ENCODE measurements at regions not wholly inside any gene's neighbourhood (a gene's known extent, or its start where the extent isn't known, plus 50 kb on each side); places are given as distances from the start of the nearest gene placed in this dataset.

DNA sequence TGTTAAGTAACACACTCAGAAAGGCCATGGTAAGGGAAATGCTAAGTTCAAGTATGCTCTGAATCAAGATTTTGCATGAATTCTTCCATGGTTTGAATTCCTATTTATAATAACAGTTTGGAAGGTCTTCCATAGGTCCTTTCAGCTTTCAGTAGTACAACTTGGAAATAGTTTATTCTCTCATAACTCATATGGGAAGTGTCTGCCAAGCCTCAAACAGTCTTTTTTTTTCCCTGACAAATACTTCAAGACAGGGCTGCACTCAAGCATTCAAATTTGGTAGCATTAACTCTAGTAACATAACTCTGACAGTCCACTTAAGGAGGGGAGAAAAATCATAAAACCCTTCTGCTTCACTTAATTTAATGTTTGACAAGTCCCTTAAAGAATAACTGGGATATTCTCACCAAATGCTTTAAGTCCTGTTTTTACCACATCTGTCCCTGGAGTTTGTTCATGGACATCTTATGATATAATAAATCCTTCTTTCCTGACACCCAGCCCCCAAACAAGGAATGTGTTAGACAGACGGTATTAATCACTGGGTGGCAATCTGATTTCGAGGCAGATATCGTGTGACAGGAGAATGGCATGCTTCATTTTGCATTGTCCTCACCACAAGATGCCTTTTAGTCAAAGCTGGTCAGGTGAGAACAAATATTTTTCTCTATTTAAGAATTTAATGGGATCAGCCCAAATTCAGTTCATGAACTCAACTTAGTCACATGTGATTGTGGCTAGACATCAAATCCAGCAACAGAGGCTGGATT, 165.7 kb downstream of the BMP4 start:
- Histone ChIP-seq H3K4me2 (ENCODE audit: low read length, poor library complexity, severe bottlenecking) (no peak overlapping the region), H2BK12ac (ENCODE audit: low read length in 2 of 2) (no peak overlapping the region), H3K4me3 (ENCODE audit: insufficient read depth in 1 of 2, low read depth in 1 of 2, low read length in 2 of 2) (no peak overlapping the region), H2AFZ (ENCODE audit: low read depth, low read length) (no peak overlapping the region), H4K91ac (ENCODE audit: low read length) (no peak overlapping the region), H3K4me1 (ENCODE audit: control insufficient read depth, insufficient read depth, low read depth, low read length) (peaks cover 2% of the 10 kb centered on the region), H3K36me3 (ENCODE audit: control insufficient read depth in 1 of 2, insufficient read depth in 2 of 2, low read depth in 1 of 2, low read length in 2 of 2) (no peaks in the 10 kb centered on the region), H3K18ac (ENCODE audit: low read depth in 1 of 2, low read length in 2 of 2) (no peak overlapping the region), H3K14ac (ENCODE audit: low read length in 2 of 2) (no peak overlapping the region), H2BK5ac (ENCODE audit: low read depth, low read length, poor library complexity, severe bottlenecking) (no peak overlapping the region), H4K8ac (ENCODE audit: low read length) (no peak overlapping the region), H3K4ac (ENCODE audit: low read depth in 1 of 2, low read length in 2 of 2) (peak overlapping the region in 1 of 2 experiments; percentile 58), H3K27me3 (ENCODE audit: control insufficient read depth in 1 of 2, insufficient read depth in 1 of 2, low read length in 2 of 2) (peaks cover 0 to 3% of the 10 kb centered on the region in 2 experiments), H3K79me1 (replicated peaks; ENCODE audit: low read length, poor library complexity, severe bottlenecking) (no peaks in the 10 kb centered on the region), H2AK5ac (ENCODE audit: low read length, severe bottlenecking) (no peak overlapping the region), H2BK15ac (ENCODE audit: low read depth, poor library complexity, severe bottlenecking) (no peak overlapping the region), H3K9me3 (ENCODE audit: control insufficient read depth, low read length) (no peaks in the 10 kb centered on the region), H3K27ac (ENCODE audit: low read length, poor library complexity, severe bottlenecking) (no peak overlapping the region), H2BK120ac (ENCODE audit: low read depth, low read length) (no peak overlapping the region), H3K9ac (ENCODE audit: low read length) (no peak overlapping the region), H3K23ac (ENCODE audit: low read length in 2 of 2) (no peak overlapping the region)
- no peak for DNase-seq
- WGBS, result 54% methylated on average over 3 of the region's 3 CpGs

DNA sequence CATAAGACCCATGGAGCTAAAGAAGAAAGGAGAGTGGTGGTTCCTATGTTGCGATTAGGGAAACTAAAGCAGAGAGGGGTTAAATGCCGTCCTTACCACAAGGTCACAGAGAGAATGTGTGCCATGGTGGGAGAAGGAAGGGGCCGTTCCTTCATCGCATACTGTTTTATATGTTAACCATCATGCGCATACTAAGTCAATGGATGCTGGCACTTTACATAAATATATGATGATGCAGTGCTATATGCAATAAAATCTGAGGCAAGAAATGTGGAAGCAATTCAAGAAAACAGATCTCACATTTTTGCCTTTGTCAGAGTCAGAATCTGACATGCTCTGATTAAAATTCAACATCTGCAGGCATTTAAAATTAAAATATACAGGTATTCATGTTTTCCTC, 168.1 kb downstream of the BMP4 start:
- H3K4me3 ChIP-seq (ENCODE audit: insufficient read depth in 1 of 2, low read depth in 1 of 2, low read length in 2 of 2), result no peak overlapping the region
- no peak overlapping the region for H2AFZ ChIP-seq (ENCODE audit: low read depth, low read length)
- no peaks in the 10 kb centered on the region for H3K79me1 ChIP-seq (replicated peaks; ENCODE audit: low read length, poor library complexity, severe bottlenecking)
- H2BK12ac ChIP-seq (ENCODE audit: low read length in 2 of 2), result no peak overlapping the region
- no peak overlapping the region for H3K9ac ChIP-seq (ENCODE audit: low read length)
- H4K8ac ChIP-seq (ENCODE audit: low read length), result no peak overlapping the region
- no peak overlapping the region for H2BK120ac ChIP-seq (ENCODE audit: low read depth, low read length)
- no peak overlapping the region for H2BK15ac ChIP-seq (ENCODE audit: low read depth, poor library complexity, severe bottlenecking)
- H3K4ac ChIP-seq (ENCODE audit: low read depth in 1 of 2, low read length in 2 of 2), result no peak overlapping the region
- no peak for DNase-seq
- no peak overlapping the region for H3K14ac ChIP-seq (ENCODE audit: low read length in 2 of 2)
- no peak overlapping the region for H4K91ac ChIP-seq (ENCODE audit: low read length)
- WGBS, result 96% methylated on average over 4 of the region's 5 CpGs
- H3K27ac ChIP-seq (ENCODE audit: low read length, poor library complexity, severe bottlenecking), result no peak overlapping the region
- peaks cover 0 to 3% of the 10 kb centered on the region in 2 experiments for H3K27me3 ChIP-seq (ENCODE audit: control insufficient read depth in 1 of 2, insufficient read depth in 1 of 2, low read length in 2 of 2)
- no peak overlapping the region for H3K18ac ChIP-seq (ENCODE audit: low read depth in 1 of 2, low read length in 2 of 2)
- H2BK5ac ChIP-seq (ENCODE audit: low read depth, low read length, poor library complexity, severe bottlenecking), result no peak overlapping the region
- no peak overlapping the region for H2AK5ac ChIP-seq (ENCODE audit: low read length, severe bottlenecking)
- H3K36me3 ChIP-seq (ENCODE audit: control insufficient read depth in 1 of 2, insufficient read depth in 2 of 2, low read depth in 1 of 2, low read length in 2 of 2), result no peaks in the 10 kb centered on the region
- H3K4me2 ChIP-seq (ENCODE audit: low read length, poor library complexity, severe bottlenecking), result no peak overlapping the region
- H3K4me1 ChIP-seq (ENCODE audit: control insufficient read depth, insufficient read depth, low read depth, low read length), result peaks cover 2% of the 10 kb centered on the region
- peaks cover 12% of the 10 kb centered on the region for H3K9me3 ChIP-seq (ENCODE audit: control insufficient read depth, low read length)
- no peak overlapping the region for H3K23ac ChIP-seq (ENCODE audit: low read length in 2 of 2)

DNA sequence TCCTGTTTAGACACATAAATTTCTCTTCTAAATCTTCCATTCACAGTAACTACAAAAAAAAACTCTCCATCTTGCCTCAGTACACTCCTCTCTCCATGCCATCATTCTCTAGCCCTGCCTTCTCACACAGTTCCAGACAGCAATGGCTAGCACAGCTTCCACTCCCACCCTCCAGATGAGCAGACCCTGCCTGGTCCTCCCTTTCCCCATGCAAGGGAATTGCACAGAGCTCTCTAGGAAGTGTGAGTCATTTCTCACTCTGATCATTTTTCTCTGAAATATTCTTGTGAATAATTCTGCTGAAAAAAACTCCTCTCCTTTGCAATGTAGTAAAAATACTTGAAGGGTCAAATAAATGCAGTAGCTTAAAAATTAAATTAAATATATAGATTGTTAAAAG, 170.6 kb downstream of the BMP4 start:
- no peak overlapping the region for H3K4me3 ChIP-seq (ENCODE audit: insufficient read depth in 1 of 2, low read depth in 1 of 2, low read length in 2 of 2)
- no peak overlapping the region for H2BK12ac ChIP-seq (ENCODE audit: low read length in 2 of 2)
- H3K4me2 ChIP-seq (ENCODE audit: low read length, poor library complexity, severe bottlenecking), result no peak overlapping the region
- H3K4me1 ChIP-seq (ENCODE audit: control insufficient read depth, insufficient read depth, low read depth, low read length), result peaks cover 2% of the 10 kb centered on the region
- no peak overlapping the region for H3K27ac ChIP-seq (ENCODE audit: low read length, poor library complexity, severe bottlenecking)
- no peak overlapping the region for H4K8ac ChIP-seq (ENCODE audit: low read length)
- no peak overlapping the region for H3K9ac ChIP-seq (ENCODE audit: low read length)
- H3K4ac ChIP-seq (ENCODE audit: low read depth in 1 of 2, low read length in 2 of 2), result no peak overlapping the region
- no peaks in the 10 kb centered on the region for H3K79me1 ChIP-seq (replicated peaks; ENCODE audit: low read length, poor library complexity, severe bottlenecking)
- no peak overlapping the region for H2BK15ac ChIP-seq (ENCODE audit: low read depth, poor library complexity, severe bottlenecking)
- peaks cover 0 to 3% of the 10 kb centered on the region in 2 experiments for H3K27me3 ChIP-seq (ENCODE audit: control insufficient read depth in 1 of 2, insufficient read depth in 1 of 2, low read length in 2 of 2)
- H3K14ac ChIP-seq (ENCODE audit: low read length in 2 of 2), result no peak overlapping the region
- H2BK5ac ChIP-seq (ENCODE audit: low read depth, low read length, poor library complexity, severe bottlenecking), result no peak overlapping the region
- H3K36me3 ChIP-seq (ENCODE audit: control insufficient read depth in 1 of 2, insufficient read depth in 2 of 2, low read depth in 1 of 2, low read length in 2 of 2), result no peaks in the 10 kb centered on the region
- DNase-seq, result no peak
- peak overlapping the region; percentile 14 for H2AFZ ChIP-seq (ENCODE audit: low read depth, low read length)
- H3K9me3 ChIP-seq (ENCODE audit: control insufficient read depth, low read length), result peaks cover 12% of the 10 kb centered on the region
- H3K18ac ChIP-seq (ENCODE audit: low read depth in 1 of 2, low read length in 2 of 2), result no peak overlapping the region
- H2AK5ac ChIP-seq (ENCODE audit: low read length, severe bottlenecking), result no peak overlapping the region
- H3K23ac ChIP-seq (ENCODE audit: low read length in 2 of 2), result no peak overlapping the region
- H2BK120ac ChIP-seq (ENCODE audit: low read depth, low read length), result no peak overlapping the region
- no peak overlapping the region for H4K91ac ChIP-seq (ENCODE audit: low read length)

DNA sequence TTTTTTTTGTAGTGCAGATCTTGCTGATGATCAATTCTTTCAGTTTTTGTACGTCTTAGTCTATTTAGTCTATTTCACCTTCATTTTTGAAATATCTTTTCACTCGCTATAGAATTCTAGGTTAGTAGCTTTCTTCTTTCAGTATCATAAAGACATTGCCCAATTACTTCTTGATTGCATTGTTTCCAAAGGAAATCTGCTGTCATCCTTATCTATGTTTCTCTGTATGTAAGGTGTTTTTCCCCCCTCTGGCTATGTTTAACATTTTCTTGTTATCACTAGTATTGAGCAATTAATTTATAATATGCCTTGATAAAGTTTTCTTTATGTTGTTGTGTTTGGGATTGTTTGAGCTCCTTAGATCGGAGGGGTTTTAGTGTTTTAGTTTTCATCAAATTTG, 171.9 kb downstream of the BMP4 start:
- no peak overlapping the region for H4K8ac ChIP-seq (ENCODE audit: low read length)

More for the DNA sequence above, 171.9 kb downstream of the BMP4 start:
- WGBS, result 88% methylated on average over 1 of the region's 3 CpGs
- Histone ChIP-seq H3K27ac (ENCODE audit: low read length, poor library complexity, severe bottlenecking) (no peak overlapping the region), H3K9ac (ENCODE audit: low read length) (no peak overlapping the region), H3K18ac (ENCODE audit: low read depth in 1 of 2, low read length in 2 of 2) (no peak overlapping the region), H3K9me3 (ENCODE audit: control insufficient read depth, low read length) (peaks cover 12% of the 10 kb centered on the region), H2BK12ac (ENCODE audit: low read length in 2 of 2) (no peak overlapping the region), H3K27me3 (ENCODE audit: control insufficient read depth in 1 of 2, insufficient read depth in 1 of 2, low read length in 2 of 2) (peaks cover 0 to 3% of the 10 kb centered on the region in 2 experiments), H3K4me1 (ENCODE audit: control insufficient read depth, insufficient read depth, low read depth, low read length) (peaks cover 2% of the 10 kb centered on the region), H2BK5ac (ENCODE audit: low read depth, low read length, poor library complexity, severe bottlenecking) (no peak overlapping the region), H3K23ac (ENCODE audit: low read length in 2 of 2) (no peak overlapping the region), H3K4me3 (ENCODE audit: insufficient read depth in 1 of 2, low read depth in 1 of 2, low read length in 2 of 2) (no peak overlapping the region), H3K36me3 (ENCODE audit: control insufficient read depth in 1 of 2, insufficient read depth in 2 of 2, low read depth in 1 of 2, low read length in 2 of 2) (no peaks in the 10 kb centered on the region), H3K14ac (ENCODE audit: low read length in 2 of 2) (no peak overlapping the region), H3K79me1 (replicated peaks; ENCODE audit: low read length, poor library complexity, severe bottlenecking) (no peaks in the 10 kb centered on the region), H4K91ac (ENCODE audit: low read length) (no peak overlapping the region), H2AK5ac (ENCODE audit: low read length, severe bottlenecking) (no peak overlapping the region), H3K4ac (ENCODE audit: low read depth in 1 of 2, low read length in 2 of 2) (no peak overlapping the region), H2BK120ac (ENCODE audit: low read depth, low read length) (no peak overlapping the region), H3K4me2 (ENCODE audit: low read length, poor library complexity, severe bottlenecking) (no peak overlapping the region), H2AFZ (ENCODE audit: low read depth, low read length) (no peak overlapping the region), H2BK15ac (ENCODE audit: low read depth, poor library complexity, severe bottlenecking) (no peak overlapping the region)
- no peak for DNase-seq
